NCI-H446 treated with DMSO at 0.1 percent for 48 hours (cell line): ENCODE measurements at regions not wholly inside any gene's neighbourhood (a gene's known extent, or its start where the extent isn't known, plus 50 kb on each side); places are given as distances from the start of the nearest gene placed in this dataset.

Experiments used
- DNase-seq: peaks from one replicate; lab custom pipeline; 2025; lab: John Stamatoyannopoulos, UW

DNA sequence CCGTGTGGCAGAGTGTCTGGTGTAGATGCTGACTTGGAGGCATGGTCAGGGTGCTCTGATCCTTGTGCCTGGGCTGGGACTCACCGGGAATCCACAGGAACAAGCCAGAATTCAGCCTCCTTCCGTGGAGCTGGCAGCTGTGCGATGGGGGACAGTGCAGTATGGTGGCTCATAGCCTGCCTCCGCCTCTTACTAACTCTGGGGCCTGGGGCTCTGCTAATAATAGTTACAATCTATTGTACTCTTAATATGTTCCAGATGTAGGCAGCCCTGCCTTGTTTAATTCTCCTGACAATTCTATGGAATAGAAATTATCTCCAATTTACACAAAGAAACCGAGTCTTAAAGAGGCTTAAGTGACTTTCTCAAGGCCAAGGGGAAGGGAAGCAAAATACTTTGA is 77.6 kb downstream of the PCDH1 start:
- DNase-seq, result no peak

DNA sequence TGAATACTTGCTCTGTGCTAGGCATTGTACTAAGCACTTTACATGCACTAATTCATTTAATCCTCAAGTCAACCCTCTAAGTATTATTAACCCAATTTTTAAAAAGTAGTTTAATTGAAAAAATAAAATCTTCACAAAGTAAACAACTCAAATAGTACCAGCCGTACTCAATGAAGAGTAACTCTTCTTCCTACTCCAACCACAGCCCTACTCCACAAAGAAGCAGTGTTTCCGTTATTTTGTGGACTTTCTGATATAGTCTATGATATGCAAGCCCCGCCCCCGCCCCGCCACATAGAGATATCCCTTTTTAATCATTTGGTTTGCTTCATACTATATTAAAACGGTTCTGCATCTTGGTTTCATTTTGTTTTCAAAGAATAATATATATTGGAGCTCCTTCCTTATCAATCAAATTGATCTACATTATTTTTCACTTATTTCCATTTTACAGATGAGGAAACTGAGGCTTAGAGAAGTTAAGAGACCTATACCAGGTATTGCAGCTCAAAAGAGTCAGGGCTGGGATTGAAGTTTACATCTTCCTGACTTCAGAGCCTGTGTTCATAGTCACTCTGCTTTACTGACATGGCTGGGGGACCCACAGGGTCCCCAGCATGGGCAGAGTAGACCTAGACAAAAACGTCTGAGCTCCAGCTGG is 78.6 kb downstream of the PCDH1 start:
- DNase-seq, result no peak

DNA sequence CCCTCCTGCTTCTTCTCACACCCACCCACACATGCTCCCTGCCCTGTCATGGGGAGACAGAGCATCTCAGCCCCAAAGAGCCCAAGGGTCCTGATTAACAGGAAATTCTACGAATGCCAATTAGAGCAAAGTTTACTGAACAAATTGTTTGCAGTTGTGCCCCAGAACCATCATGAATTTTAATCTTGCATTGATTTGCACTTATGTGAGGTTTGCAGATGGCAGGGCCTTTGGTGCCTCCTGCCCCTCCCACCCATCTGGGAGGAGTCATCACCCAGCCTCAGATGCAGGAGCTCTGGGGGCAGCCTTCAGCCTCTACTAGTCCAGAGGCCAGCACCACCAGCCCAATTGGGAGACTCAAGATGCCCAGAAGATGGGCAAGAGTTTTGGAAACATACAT is 80.8 kb downstream of the PCDH1 start:
- no peak for DNase-seq

DNA sequence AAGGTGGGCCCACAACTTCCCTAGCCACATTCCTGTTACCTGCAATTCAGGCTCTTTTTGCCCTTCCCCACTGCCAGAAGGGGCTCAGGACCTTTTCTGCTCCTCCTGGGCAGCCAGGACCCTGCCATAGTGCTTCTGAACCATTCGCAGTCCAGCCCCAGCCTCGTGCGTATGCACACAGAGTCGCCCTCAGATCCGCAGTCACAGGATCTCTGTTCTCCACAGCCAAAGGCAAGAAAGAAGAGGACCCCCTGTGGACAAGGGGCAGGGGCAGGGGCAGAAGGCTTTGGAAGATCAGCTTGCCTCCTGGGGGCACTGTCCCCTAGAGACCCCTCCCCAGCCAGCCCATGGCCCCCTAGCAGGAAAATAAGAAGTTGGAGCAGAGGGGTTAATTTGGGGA is 82.8 kb downstream of the PCDH1 start:
- no peak for DNase-seq

DNA sequence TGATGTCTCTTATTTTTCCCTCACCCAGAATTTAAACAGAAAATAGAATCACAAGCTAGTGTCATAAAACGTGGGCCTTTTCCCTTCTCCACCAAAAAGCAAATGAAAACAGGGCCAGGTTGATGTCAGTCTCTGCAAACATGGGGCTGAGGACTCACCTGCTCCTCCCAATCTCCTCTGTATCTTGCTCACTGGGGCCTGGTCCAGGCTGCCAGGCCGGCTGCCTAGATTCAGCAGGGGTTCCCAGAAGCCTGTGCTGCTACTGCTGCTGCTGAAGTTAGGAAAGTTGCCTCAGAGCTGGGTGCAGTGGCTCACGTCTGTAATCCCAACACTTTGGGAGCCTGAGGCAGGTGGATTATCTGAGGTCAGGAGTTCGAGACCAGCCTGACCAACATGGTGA is 84.3 kb downstream of the PCDH1 start:
- no peak for DNase-seq

DNA sequence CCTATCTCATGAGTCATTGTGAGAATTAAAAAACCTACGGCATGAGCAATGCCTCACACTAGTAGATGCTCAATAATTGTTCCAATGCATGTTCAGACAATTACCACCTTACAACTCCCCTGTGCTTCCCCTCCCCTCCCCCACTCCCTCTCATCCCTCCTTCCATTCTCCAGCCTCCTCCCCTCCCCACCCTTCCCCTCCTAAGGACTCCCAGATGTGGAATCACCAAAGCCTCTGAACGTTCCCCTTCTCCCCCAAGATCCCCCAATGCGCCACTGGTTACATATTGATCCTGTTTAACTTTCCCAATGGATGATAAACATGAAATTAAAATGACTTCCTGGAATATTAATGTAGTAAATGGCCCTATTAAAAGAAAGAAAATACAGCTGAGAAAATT is 84.8 kb downstream of the PCDH1 start:
- no peak for DNase-seq

DNA sequence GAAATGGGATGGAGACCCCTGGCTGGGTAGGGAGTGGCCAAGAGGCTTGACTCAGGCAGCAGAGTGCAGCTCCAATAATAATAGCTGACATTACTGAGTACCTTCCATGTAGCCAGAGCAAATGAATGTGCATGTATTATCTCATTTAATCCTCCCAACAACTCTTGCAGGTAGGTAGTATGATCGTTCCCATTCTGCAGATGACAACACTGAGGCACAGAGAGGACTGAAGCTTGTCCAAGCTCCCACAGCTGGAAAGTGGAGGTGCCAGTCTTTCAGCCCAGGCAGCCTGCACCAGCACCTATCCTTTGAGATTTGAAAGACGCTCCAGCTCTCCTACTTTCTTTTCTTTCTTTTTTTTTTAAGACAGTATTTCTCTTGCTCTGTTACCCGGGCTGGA is 87.6 kb downstream of the PCDH1 start:
- DNase-seq, result no peak

DNA sequence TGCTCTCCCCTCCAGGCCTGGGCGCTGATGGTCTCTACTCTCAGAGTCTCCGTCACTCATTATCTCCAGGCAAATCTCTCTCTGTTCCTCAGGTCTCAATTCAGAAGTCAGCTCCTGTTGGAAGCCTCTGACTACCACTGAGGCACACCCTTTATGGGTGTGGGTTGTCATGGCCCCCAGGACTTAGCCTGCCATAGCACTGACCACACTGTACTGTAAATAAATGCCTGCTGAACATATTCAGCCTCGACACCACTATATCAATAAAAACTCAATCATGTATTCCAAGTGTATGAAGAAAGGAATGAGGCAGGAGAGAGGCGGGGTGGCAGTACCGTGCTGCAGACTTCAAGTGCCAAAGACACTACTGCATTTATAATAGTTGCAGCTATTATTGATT is 88.9 kb downstream of the PCDH1 start:
- no peak for DNase-seq

DNA sequence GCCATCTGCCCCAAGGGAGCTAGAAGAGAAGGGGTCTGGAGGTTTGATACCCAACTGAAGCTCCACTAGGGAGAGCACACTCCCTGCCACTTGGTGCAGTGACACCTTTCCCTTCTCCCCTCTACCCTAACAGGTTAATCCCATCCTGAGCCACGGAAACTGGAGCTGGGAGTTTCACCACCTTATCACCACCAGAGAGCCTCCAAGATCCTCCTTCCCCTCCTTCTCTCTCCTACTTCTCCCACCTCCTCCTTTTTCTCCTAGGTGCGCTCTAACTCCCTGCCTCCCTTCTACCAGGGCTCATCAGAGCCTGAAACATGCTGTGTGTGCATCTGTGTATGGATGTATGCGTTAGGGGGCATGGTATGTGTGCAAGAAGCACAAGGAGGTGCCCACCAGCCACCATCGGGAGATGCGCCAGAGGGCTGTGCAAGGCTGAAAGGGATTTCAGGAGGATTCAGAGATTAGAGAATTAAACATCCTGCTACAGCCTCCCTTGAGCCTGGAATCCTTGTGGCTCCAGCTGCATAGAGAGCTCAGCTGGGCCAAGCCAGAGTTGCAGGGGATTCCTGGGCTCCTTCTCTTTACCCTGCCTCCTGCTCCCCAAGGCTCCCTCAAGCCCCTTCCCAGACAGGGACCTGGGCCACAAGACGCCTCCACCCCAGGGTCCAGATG is 89.8 kb downstream of the PCDH1 start:
- no peak for DNase-seq

DNA sequence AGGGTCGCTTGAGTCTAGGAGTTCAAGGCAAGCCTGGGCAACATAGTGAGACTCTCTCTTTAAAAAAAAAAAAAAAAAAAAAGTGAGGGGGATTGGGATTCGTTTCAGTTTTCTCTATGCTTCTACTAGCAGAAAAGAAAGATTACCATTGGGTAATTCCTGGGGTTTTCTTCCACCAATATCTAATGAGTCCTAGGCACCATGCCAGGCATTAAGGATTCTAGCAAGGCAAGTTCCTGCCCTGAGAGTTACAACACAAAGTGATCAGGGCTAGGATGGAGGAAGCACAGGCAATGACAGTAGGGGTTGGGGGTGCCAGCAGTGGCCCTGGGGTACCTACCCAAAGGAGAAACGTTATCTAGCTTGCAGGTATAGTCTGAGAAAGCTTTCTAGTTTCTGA is 90.8 kb downstream of the PCDH1 start:
- DNase-seq, result no peak

DNA sequence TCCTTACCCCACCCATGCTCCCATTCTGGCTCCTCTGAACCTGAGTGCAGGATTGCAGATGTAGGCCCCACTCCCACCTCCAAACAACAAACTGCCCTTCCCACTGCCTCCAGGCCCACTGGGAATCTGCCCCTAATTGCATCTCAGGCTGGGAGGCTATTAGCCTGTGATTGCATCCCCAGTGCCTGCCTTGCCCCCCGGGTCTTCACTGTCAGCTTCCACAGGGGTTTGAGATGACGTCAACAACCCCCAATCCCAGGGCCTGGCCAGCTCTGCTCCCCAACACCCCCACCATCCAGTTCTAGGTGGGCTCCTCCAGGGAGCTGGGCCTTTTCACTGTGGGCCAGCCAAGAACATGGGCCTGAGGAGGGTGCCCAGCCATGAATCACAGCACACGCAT is 91.5 kb downstream of the PCDH1 start:
- DNase-seq, result no peak

DNA sequence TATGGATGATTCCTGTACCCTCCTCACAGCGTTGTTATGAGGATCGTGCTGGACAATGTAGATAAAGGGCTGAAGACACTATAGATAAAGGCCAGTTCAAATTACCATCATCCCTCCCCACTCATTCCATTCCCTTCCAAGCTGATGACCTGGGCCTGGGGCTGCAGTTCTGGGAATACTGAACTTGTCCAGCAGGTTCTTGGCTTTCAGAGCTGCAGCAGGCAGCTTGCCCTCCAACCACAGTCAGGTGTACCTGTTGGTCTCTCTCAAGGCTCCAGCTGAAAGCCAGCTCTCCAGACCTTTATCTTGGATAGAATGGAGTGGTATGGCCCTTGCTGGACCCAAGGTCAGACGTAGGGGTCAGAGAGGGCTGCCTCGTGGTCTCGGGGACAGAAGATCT is 92.5 kb downstream of the PCDH1 start:
- no peak for DNase-seq

DNA sequence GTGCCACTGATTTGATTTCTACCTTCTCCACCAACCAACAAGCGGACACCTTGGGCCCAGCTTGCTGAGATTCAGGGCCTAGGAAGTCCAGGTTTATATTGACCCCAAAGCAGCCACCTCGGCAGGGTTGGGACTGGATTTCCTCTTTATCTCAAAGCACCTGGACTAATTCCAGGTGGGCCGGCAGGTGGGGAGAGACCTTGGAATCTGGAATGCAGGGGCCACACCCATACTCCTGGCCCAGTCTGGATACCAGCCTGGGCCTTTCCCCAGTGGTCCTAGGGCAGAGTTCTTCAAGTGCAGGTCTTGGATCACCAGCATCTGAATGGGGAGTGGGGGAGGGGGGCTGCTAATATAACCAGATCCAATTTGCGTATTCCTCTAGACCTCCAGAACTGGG is 93.1 kb downstream of the PCDH1 start:
- no peak for DNase-seq

DNA sequence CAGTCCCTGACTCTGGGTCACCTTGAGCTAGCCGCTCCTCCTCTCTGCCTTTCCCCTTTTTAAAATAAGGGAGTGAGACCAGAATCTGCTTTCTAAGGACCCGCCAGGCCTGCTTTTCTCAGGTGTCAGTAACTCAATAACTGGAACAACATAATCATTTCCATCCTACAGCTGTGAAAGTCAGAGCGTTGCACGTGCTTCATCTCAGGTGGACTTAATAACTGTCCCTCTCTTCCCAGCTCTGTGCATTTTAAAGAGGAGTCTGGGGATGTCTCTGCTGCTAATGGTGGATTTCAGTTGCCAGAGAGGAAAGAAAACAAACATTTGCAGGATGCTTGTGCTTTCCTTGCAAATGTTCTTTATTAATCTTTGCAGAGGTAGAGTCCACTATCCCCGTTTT is 93.7 kb downstream of the PCDH1 start:
- DNase-seq, result no peak

DNA sequence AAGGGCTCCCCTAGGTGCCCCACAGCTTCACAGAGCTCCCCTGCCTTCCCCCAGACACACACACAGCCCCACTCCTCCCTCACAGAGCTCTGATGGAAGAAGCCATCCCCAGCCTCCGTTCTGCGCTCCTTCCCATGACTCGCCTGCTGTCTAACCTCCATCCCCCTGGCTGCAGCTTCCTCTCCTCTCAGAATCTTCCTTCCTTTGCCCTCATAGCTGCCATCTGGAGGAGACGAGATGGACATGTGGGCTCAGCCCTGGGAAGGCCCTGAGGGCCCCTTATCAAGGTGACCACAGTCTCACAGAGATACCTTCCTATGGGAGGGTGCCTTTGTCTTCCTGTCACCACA is 94.3 kb downstream of the PCDH1 start:
- DNase-seq, result no peak

DNA sequence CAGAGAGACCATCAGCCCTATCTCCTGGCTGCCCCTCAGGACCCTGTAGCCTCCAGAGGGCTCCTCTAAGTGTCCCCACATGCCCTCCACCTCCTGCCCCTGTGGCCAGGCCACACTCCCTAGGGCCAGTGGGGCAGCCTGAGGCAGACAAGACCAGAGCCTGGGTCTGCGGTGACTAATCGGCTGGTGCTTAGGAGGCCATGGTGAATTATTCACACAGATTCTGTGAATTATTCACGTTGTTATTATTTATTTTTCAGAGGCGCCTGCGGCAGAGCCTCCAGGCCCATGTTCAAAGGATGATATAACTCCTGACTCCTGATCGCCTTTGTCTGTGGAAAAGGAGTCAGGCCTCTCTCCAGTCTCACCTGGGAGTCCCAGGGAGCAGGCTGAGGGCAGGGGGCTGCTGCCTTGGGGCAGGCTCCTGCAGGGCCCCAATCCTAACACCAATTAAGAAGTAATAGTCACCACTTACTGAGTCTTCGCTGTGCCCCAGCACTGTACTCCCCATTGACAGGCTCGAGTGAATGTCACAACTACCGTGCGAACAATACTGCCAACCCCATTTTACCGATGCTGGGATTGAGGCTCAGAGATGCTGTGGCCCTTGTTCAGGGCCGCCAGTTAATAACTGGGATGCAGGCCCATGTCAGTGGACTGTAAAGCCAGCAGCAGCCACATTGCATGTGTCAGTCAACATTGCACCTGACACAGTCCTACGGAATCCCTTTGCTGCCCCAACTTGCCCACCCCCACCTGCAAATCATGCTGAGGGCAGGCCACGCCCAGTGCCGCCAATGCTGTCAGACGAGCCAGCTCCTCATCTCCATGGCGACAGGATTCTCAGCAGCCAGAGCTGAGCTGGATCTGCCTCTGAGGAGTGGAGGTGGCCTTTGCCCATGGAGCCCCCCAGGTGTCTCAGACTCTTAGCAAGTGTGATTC is 94.9 kb downstream of the PCDH1 start:
- no peak for DNase-seq

DNA sequence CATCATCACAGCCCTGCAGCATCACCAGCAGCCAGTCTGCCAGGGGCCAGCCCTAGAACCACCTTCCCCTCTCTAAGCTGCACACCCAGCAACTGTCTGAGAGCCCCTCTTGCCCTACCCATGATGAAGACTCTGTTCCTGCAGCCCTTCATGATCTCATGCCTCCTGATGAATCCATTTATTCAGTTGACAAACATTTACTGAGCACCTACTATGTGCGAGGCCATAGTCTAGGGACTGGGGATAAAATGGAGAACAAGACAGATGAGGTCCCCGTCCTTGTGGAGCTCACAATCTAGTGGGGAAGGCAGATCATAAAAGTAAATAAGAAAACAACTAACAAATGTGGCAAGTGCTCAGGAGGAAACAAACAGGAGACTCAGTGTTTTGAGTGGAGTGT is 96.3 kb downstream of the PCDH1 start:
- no peak for DNase-seq

DNA sequence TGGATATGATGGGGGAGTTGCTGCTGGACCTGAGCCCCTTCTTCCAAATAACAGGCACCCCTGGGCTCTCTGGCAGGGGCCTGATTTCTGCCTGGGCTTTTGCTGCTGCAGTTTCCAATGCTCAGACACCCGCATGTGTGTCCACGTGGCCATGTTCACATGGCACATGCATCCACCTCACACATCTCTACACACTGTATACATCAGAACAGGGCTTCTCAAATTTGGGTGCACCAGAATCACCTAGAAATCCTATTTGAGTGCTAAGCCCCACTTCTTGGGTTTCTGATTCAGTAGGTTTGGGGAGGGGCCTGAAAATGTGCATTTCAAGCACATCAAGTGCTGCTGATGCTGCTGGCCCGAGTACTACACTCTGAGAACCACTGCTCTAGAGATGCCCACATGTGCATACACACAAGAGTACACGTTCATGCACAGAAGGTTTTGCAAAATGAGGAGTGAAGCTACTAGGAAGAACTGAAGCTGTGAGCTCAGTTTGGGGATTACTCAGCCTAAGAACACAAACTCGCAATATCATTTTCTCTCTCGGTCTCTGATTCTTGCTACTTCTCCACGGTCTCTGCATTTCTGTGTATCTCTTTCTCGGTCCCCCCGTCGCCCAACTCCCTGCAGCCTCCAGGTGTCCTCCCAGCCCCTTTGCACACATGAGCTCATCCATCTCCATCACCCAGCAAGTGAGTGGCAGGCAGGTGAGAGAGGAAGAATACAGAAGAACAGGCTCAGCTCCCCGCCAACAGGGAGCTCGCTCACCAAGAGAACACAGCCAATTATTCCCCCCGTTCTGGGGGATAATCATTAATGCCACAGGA is 97.0 kb downstream of the PCDH1 start:
- no peak for DNase-seq

DNA sequence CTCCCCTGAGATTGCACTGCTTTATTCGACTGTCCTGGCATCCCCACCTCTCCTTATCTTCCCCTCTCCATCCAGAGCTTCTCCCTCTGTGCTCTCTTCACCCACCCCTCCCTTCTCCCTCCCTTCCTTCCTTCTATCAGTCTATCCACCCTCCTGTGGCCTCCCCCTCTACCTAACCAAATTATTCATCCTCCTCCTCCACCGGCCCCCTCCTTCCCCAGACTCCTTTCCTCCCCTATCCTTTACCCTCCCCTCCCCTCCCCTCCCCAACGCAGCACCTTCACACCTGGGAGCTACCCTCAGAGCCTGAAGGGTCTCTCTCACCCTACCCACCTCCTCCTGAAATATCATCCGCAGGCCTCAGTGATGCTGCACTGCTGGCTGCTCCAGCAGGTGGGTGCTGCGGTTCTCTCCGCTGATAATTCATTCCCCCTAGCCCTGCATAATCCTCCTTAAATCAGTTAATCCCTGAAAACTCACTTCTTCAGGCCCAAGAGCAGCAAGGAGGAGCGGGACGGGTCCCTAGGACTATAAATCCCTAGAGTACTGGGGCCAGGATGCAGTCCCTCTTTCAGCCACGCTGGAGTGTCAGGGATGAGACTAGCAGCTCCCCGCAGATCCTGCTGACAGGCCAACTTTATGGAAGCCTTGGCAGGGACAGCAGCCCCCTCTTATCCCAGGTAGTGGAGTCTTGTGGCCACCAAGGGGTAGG is 97.8 kb downstream of the PCDH1 start:
- DNase-seq, result no peak

DNA sequence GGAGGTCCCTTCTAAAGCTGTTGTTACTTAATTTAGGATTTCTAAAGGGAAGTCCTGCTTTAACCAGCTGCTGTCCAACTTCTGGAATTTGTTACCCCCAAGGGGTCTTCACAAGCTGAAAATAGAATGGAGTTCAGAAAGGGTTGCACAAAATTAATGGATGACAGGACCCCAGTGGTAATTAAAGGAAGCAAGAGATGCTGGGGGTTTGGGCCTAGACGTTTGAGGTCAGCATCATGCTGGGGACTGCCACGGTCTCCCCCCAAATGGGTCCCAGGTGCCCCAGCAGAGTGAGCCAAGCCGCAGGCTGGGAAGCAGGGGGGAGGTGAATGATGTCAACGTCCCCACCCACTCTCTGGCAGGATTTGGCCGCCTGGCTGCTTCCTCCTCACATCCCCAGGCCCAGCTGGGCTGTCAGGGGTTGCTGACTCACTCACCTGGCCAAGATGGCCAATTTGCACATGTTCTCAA is 97.5 kb upstream of the ARAP3 start:
- no peak for DNase-seq

DNA sequence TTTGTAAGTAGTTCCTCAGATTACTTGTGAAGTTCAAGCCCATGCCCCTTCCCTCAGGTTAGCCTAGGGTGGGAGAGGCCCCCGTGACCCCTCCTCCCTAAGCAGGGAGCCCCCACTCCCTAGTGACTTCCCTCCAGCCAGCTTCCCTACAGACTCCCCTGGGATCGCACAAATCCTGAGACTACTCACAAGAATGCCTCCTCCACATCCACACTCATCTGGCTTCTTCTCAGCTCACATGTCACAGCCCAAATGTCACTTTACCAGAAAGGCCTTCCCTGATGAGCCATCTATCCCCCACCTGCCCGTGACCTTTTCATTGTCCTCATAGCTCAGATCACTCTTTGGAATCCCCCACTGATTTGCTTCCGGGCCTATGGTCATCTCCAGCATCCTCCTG is 96.7 kb upstream of the ARAP3 start:
- DNase-seq, result no peak

DNA sequence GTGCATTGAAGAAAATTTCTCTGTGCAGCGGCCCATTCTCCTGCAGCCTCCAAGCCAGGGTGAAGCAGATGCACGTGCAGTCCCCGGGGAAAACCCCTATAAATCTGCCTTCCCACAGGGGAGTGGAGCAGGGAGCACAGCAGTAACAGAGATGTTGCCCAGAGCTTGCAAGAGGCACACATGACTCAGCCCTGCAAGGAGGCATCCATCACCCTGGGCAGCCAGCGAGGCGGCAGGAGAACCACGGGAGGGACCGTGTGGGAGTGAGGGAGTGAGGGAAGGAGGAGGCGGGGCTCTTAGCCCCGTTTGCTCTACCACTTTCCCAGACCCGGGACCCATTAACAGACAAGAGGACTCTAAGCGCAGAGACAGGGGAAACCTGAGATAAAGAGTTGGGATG is 96.2 kb upstream of the ARAP3 start:
- DNase-seq, result no peak
